ENCODE measurements at regions not wholly inside any gene's neighbourhood (a gene's known extent, or its start where the extent isn't known, plus 50 kb on each side); places are given as distances from the start of the nearest gene placed in this dataset.

DNA sequence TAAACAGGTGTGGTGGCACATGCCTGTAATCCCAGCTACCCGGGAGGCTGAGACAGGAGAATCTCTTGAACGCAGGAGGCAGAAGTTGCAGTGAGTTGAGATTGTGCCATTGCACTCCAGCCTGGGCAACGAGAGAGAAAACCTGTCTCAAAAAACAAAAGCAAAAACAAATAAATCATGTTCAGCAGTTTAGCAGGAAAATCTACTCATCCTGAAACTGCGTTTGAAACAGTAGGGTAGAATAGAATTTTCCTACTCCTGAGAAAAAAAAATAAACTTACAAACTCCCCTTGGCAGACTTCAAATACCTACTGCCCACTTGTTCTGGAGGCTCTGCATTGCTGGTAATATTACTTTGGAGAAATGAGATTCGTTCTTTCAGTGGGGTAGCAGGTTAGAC, 367.7 kb downstream of the GADD45G start:
- in situ Hi-C loops (cut with HindIII; ENCODE audit: low pct_unique_long_range_greater_than_20kb, low sequenced_read_pairs), result no loop called here
- TF ChIP-seq JUND (IDR thresholded peaks at IDR 0.05; ENCODE audit: low read depth), result no peak
- DNase-seq (ENCODE audit: low read depth in 1 of 2, low spot score in 1 of 2), result no peak

DNA sequence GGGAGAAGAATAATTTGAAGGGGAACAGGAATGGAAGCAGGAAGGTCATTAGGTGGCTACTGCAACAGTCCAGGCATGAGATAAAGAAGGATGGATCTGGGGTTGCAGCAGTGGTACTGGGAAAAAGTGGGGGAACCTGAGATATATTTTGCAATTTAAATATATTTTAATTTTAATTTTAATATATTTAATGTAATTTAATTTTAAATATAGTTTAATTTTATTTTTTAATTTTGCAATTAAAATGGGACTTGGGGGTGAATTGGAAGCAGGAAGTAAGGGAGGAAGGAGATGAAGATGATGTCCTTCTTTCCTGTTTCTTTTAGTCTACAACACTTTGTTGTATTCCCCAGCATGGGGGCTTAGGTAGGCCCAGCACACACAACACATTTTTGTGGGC, 369.8 kb downstream of the GADD45G start:
- no peak for DNase-seq (ENCODE audit: low read depth in 1 of 2, low spot score in 1 of 2)
- in situ Hi-C loops (cut with HindIII; ENCODE audit: low pct_unique_long_range_greater_than_20kb, low sequenced_read_pairs), result no loop called here
- TF ChIP-seq JUND (IDR thresholded peaks at IDR 0.05; ENCODE audit: low read depth), result no peak

DNA sequence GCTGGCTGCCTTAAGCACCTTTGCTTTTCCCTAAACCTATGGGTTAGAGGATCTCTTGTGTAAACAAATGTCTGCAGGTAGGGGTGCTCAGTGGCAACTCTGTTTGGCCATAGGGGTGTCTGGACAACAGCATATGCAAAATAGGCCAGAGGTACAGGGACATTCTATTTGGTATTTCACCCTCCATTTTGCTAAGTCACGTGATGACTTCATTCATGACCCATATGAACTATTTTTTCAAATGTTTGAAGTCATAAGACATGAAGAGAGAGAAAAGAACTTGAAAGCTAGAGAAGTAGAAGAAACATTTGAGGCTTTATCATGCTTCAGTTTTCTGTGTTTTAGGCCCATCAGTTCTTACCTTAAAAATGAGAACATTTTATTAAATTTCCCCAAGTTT, 370.2 kb downstream of the GADD45G start:
- TF ChIP-seq JUND (IDR thresholded peaks at IDR 0.05; ENCODE audit: low read depth), result no peak
- in situ Hi-C loops (cut with HindIII; ENCODE audit: low pct_unique_long_range_greater_than_20kb, low sequenced_read_pairs), result no loop called here
- no peak for DNase-seq (ENCODE audit: low read depth in 1 of 2, low spot score in 1 of 2)

DNA sequence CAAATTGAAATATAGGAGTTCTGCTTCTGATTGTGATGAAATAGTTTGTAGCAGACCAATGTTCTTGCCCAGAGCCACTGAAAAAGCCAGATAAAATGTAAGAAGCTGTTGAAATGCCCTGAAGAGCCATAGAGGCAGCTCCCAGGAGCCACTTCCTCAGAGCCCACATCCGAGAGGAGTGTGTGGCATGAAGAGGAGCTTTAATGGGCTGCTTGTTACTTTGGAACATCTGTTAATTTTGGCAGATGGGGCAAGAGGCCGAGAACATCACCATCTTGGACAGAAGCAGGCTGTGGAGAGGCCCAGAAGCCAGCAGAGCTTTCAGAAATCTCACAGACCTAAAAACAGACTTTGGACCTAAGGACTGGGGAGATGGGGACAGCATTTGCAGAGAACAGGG, 370.8 kb downstream of the GADD45G start:
- DNase-seq (ENCODE audit: low read depth in 1 of 2, low spot score in 1 of 2), result no peak
- TF ChIP-seq JUND (IDR thresholded peaks at IDR 0.05; ENCODE audit: low read depth), result no peak
- in situ Hi-C loops (cut with HindIII; ENCODE audit: low pct_unique_long_range_greater_than_20kb, low sequenced_read_pairs), result no loop called here

DNA sequence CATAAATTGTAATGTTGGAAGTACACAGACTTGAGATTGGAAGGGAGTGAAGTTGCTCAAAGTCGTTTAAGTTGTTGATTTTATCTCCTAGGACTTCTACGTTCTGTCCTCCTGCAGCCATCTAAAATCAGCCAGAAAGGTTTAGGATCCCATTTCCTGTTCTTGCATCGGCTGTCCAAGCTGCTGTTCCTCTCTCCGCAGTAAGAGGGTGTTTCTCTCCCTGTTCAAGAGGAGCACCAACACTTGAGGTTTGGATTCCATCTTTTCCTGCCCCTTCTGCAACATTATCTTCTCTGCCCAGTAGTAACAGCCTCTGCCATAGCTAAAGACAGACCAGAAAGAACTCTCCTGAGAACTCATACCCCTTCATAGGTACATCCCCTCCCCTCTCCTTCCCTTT, 373.4 kb downstream of the GADD45G start:
- TF ChIP-seq JUND (IDR thresholded peaks at IDR 0.05; ENCODE audit: low read depth), result no peak
- DNase-seq (ENCODE audit: low read depth in 1 of 2, low spot score in 1 of 2), result peak; percentile 57 to 68
- in situ Hi-C loops (cut with HindIII; ENCODE audit: low pct_unique_long_range_greater_than_20kb, low sequenced_read_pairs), result no loop called here

DNA sequence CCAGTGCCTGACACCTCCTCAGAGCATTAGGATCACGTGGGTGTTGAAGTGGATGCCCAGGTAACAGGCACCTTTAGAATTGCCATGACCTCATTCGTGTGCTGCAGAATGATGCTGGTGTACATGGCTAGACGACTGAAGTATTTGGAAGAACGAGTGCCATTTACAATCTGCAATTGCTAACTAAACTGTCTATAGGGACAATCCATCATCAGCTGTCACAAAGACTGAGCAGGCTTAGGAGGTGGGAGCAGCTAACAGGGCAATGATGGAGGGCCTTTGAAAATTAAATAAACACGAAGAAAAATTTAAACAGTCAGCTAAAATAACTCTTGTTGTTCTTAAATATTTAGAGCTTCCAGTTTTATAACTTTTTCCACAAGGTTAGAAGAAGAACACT, 375.8 kb downstream of the GADD45G start:
- in situ Hi-C loops (cut with HindIII; ENCODE audit: low pct_unique_long_range_greater_than_20kb, low sequenced_read_pairs), result no loop called here
- no peak for DNase-seq (ENCODE audit: low read depth in 1 of 2, low spot score in 1 of 2)
- TF ChIP-seq JUND (IDR thresholded peaks at IDR 0.05; ENCODE audit: low read depth), result no peak

DNA sequence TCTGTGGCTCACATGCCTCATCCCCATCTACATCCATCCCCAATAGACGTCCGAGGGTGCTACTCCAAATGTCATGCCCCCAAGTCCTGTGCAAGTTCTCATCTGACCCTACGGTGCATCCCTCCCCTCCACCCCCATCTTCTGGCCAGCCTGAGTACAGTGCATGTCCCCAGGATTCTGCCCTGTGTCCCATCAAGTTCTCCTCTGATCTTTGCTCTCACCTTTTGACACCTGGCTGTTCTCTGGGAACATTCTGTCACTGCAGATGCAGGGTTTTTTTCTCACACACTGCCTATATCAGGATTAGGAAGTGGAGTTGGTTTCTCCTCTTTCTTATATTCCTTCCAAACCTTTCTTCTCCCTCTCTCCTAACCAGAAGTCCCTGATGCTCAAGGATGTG, 377.2 kb downstream of the GADD45G start:
- in situ Hi-C loops (cut with HindIII; ENCODE audit: low pct_unique_long_range_greater_than_20kb, low sequenced_read_pairs), result no loop called here
- no peak for TF ChIP-seq JUND (IDR thresholded peaks at IDR 0.05; ENCODE audit: low read depth)
- no peak for DNase-seq (ENCODE audit: low read depth in 1 of 2, low spot score in 1 of 2)

DNA sequence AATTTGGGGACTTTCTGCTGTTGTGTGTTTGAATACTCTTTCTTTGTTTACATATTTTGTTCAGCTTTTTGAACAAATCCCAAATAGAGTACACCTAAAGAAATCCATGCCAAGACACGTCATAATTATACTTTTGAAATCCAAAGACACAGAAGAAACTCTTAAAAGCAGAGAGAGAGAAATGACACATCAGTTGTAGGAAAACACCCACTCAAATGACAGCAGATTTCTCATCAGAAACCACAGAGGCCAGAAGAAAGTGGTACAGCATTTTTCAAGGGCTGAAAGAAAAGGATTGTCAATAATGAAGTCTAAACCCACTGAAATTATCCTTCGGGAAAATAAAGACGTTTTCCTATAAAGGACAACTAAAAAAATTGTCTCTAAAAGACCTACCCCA, 378.6 kb downstream of the GADD45G start:
- in situ Hi-C loops (cut with HindIII; ENCODE audit: low pct_unique_long_range_greater_than_20kb, low sequenced_read_pairs), result no loop called here
- no peak for DNase-seq (ENCODE audit: low read depth in 1 of 2, low spot score in 1 of 2)
- TF ChIP-seq JUND (IDR thresholded peaks at IDR 0.05; ENCODE audit: low read depth), result no peak

DNA sequence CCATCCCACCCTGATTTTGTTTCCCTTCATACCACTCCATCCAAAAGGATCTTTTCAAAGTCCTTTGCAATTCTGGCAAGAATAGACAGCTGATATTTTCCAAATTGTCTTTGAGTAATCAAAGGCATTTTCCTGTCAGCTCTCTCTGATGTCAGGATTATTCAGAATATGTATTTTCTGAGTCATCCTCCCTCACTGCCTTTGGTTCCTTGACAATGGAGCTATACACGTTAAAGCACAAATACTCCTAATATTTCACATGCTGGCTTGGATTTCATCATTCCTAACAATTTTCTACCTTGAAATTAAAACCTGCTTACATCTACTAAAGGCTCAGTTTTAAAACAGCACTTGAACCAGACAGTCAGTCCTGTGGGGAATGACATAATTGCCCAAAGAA, 379.4 kb downstream of the GADD45G start:
- no peak for TF ChIP-seq JUND (IDR thresholded peaks at IDR 0.05; ENCODE audit: low read depth)
- no peak for DNase-seq (ENCODE audit: low read depth in 1 of 2, low spot score in 1 of 2)
- in situ Hi-C loops (cut with HindIII; ENCODE audit: low pct_unique_long_range_greater_than_20kb, low sequenced_read_pairs), result no loop called here

DNA sequence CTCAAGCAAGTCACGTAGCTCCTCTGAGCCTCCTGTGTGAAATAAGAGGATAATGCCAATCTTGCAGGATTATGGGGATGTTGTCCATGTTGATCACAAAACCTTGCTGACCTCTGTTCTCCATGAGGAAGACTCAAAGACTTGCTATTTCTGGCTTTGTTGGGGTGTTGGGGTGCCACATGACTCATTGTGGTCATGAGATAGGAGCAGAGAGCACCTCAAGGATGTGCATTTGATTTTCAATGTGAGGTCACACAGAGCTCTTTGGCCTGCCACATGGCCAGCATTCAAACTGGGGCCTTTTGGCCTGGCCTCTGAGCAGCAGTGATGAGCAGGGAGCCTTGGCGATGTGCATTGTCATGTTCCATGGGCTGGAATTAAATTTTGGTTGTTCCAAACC, 380.3 kb downstream of the GADD45G start:
- DNase-seq (ENCODE audit: low read depth in 1 of 2, low spot score in 1 of 2), result no peak
- in situ Hi-C loops (cut with HindIII; ENCODE audit: low pct_unique_long_range_greater_than_20kb, low sequenced_read_pairs), result no loop called here
- no peak for TF ChIP-seq JUND (IDR thresholded peaks at IDR 0.05; ENCODE audit: low read depth)

DNA sequence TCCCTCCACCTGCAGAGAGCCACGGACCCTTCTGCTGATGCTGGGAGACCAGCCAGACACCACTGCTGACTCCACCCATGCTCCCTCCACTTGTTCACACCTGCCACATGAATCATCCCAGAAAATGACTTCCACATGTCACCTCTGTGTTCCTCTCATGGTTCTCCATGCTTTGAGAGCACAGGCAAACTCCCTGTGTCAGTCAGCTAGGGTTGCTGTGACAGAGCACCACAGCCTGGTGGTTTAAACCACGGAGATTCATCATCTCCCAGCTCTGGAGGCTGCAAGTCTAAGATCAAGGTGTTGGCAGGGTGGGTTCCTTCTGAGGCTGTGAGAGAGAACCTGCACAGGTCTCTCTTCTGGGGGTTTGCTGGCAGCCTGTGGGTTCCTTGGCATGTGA, 381.4 kb downstream of the GADD45G start:
- in situ Hi-C loops (cut with HindIII; ENCODE audit: low pct_unique_long_range_greater_than_20kb, low sequenced_read_pairs), result no loop called here
- DNase-seq (ENCODE audit: low read depth in 1 of 2, low spot score in 1 of 2), result no peak
- no peak for TF ChIP-seq JUND (IDR thresholded peaks at IDR 0.05; ENCODE audit: low read depth)

DNA sequence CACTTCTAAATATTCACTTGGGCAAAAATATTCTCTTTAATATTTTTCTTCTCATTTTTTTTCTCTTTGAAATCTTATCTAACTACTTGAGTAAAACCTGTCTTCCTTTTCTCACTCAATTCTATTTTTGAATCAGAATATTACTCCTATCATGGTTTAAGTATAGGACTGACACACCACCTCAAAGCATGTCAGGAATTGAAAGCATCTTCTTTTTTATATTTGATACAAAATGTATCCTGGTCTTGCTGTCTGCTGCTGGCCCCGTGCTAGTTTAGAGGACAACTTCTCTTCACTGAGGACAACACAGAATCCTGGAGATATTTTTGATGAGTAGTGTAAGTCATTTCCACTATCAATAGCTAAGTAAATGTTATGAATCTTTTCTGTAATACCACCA, 383.6 kb downstream of the GADD45G start:
- no peak for DNase-seq (ENCODE audit: low read depth in 1 of 2, low spot score in 1 of 2)
- no peak for TF ChIP-seq JUND (IDR thresholded peaks at IDR 0.05; ENCODE audit: low read depth)
- in situ Hi-C loops (cut with HindIII; ENCODE audit: low pct_unique_long_range_greater_than_20kb, low sequenced_read_pairs), result no loop called here

DNA sequence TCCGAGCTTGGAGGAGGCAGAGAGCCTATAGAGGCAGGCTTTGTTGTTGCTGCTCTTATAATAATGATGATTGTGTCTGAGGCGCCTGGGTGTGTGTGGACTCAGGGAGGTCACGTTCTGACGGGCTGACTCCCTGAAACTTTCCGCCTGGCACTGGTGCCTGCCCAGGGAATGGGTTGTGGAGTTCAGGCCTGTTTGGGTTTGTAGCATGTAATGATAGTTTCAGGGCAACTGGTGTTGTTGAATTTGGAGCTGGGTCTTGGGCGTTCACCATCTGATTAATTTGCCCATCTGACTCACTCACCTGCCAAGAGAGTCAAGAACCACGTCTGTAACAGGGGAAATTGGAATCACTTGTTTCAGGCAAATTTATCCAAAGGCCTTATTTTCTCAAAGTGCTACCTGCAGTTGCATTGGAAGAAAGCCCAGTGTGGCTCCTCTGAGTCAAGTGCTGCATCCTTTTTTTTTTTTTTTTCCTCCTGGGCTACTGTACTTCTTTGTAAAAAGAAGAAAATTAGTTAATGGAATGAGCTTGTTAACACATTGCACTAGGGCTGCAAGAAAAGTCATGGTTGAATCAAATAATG, 386.5 kb downstream of the GADD45G start:
- in situ Hi-C loops (cut with HindIII; ENCODE audit: low pct_unique_long_range_greater_than_20kb, low sequenced_read_pairs), result no loop called here
- DNase-seq (ENCODE audit: low read depth in 1 of 2, low spot score in 1 of 2), result no peak
- TF ChIP-seq JUND (IDR thresholded peaks at IDR 0.05; ENCODE audit: low read depth), result no peak
